GM18505 (cell line): ENCODE measurements at regions not wholly inside any gene's neighbourhood (a gene's known extent, or its start where the extent isn't known, plus 50 kb on each side); places are given as distances from the start of the nearest gene placed in this dataset.

ENCODE experiments used
- ATAC-seq: cut with Tn5 transposase; IDR thresholded peaks from one replicate; pipeline ENCODE4 v1.9.1; 2021; ENCODE audit not compliant: unreplicated experiment
- POLR2A ChIP-seq: IDR thresholded peaks from 4 replicates; pipeline ENCODE4 v1.6.1; 2011; ENCODE audit warnings: borderline replicate concordance; ENCODE audit not compliant: insufficient read depth, insufficient read length; ENCODE audit errors: extremely low read depth

- ATAC-seq = no peak
- no peak for TF ChIP-seq POLR2A
These were observed 189.8 kb upstream of the PRKCQ start for GRCh38 chr10:6769704-6770417.

GRCh38 chr10:6766131-6766801, 186.2 kb upstream of the PRKCQ start:
- TF ChIP-seq POLR2A = no peak
- no peak for ATAC-seq

- no peak for TF ChIP-seq POLR2A
- ATAC-seq = no peak
These were observed 183.3 kb upstream of the PRKCQ start for GRCh38 chr10:6763423-6763822.

- TF ChIP-seq POLR2A = no peak
- no peak for ATAC-seq
These were observed 182.9 kb upstream of the PRKCQ start for GRCh38 chr10:6763001-6763400.

- no peak for TF ChIP-seq POLR2A
- ATAC-seq = no peak
These were observed 179.9 kb upstream of the PRKCQ start for GRCh38 chr10:6759961-6760360.

GRCh38 chr10:6757158-6757557, 177.1 kb upstream of the PRKCQ start:
- no peak for ATAC-seq
- no peak for TF ChIP-seq POLR2A

- no peak for TF ChIP-seq POLR2A
These were observed 176.6 kb upstream of the PRKCQ start for GRCh38 chr10:6756716-6757115.

GRCh38 chr10:6755781-6756460, 175.8 kb upstream of the PRKCQ start:
- TF ChIP-seq POLR2A = no peak
- no peak for ATAC-seq

More at GRCh38 chr10:6756716-6757115, 176.6 kb upstream of the PRKCQ start:
- no peak for ATAC-seq

- no peak for TF ChIP-seq POLR2A
- no peak for ATAC-seq
These were observed 173.6 kb upstream of the PRKCQ start for GRCh38 chr10:6753644-6754043.

- TF ChIP-seq POLR2A = no peak
- no peak for ATAC-seq
These were observed 171.3 kb upstream of the PRKCQ start for GRCh38 chr10:6751363-6751762.

- no peak for TF ChIP-seq POLR2A
- no peak for ATAC-seq
These were observed 169.0 kb upstream of the PRKCQ start for GRCh38 chr10:6748981-6749635.

GRCh38 chr10:6748029-6748428, 168.0 kb upstream of the PRKCQ start:
- no peak for ATAC-seq
- TF ChIP-seq POLR2A = no peak

- ATAC-seq = no peak
- no peak for TF ChIP-seq POLR2A
These were observed 166.7 kb upstream of the PRKCQ start for GRCh38 chr10:6746782-6747181.
